HG02885 (cell line): ENCODE measurements at regions not wholly inside any gene's neighbourhood (a gene's known extent, or its start where the extent isn't known, plus 50 kb on each side); places are given as distances from the start of the nearest gene placed in this dataset.
"Not testable (repeated sequence)": the region's sequence is repeated elsewhere in the genome, so short reads cannot be mapped to it uniquely, and the experiment has no call there.

Experiments used
- ATAC-seq: cut with Tn5 transposase; IDR thresholded peaks from one replicate; pipeline ENCODE4 v1.9.1; 2021; ENCODE audit warnings: mild to moderate bottlenecking; ENCODE audit not compliant: unreplicated experiment, poor library complexity

DNA sequence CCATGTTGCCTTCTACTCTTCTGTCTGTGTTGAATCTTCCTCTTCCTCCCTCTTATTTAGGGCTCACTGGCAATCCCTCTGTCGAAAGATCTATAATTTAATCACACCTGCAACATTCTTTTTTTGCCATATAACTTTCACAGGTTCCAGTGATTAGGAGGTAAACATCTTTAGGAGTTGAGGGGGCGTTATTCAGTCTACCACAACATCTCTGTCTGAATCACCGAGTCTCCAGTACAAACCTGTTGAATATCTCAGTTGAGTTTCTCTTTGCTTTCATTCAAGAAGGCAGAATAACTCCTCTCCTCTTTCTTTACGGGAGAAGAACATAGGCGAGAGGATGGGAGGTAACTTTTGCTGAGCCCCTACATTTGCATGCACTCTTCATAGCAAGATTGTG, 101.9 kb upstream of the CDC42BPA start:
- ATAC-seq, result no peak

DNA sequence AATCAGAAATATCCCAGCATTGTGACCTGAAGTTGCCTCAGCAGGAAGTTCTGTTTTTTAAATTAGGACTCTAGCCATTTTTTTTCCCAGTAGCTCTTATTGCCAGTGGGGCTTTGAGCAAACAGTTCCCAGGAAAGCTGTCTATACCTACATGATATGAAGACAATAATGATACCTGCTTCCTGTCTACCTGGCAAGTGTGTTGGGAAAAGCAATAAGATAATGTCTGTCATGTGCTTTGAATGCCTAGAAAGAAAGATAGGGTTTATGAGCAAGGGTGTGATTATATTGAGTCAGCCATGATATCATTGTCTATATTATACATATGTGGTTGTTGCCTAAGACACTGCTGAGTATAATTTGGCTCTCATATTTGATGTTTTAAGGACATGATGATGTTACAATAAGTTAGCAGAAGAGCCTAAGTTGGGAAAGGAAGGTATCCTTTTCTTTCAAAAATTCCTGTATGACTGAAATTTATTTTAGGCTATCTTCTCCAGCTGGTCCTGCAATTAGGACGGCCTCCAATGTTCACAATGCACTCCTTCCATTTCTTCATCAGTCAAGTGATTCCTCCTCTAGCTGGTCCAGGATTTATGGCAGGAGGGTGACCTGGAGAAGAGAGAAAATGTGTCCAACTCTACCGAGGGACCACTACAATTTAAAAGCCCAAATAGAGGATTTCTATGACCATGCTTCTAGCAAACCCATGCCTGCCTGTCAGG, 99.6 kb upstream of the CDC42BPA start:
- ATAC-seq, result no peak

DNA sequence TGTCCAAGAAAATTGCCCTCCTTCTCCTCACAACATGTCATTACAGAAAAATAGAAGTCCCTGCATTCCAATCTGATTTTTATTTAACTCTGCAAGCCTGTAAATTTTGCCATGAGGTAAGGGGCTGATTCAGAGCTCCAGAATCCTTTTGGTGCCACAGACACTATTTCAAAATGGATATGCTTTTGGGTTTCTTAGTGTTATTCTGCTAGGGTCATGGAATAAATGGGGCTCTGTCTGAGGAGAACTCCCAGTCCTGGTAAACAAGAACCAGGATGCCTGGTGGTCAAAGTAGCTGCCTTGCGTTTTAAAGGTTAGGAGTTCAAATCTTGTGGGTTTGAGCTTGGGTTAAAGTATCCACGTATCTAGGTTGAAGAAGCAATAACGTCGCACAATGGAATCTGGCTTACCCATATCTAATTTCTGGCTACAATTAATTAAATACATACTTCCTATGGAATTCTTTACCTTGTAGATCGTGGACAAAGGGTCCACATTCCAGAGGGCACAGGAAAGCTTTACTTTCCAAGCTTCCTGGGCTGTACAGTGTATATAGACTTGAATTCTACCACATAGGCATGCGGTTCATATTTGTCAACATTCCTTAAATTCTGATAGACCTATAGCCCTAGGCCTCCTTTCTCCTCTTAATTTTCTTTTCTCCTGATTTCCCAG, 98.0 kb upstream of the CDC42BPA start:
- ATAC-seq, result no peak

DNA sequence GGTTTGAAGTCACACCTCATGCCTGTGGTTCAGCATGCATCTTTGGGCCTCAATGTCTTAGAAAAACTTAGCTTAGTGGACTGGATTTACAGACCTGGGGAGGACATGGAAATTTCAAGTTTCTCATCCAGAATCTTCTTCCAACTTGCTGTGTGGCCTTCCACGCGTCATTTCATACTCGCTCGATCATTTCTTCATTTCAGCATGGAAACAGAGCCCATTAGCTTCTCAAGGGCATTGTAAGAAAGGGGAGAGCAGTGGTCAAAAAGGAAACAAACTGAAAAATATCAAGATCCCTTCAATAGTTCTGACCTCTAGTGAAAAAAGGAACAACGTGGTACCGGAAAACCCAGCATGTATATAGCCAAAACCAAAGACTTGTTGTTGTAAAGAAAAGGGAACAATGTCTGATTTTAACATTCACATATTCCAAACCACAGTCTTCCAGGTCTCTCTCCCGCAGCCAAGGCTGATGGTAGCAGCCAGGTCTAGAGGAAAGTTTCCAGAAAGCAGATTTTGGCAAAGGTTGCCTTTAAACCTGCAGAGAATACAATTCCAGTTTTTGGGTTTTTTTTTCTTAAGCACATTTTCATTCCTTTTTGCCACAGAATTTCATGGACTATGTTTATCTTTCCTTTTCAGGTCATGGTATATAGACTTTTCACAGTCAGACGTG, 97.0 kb upstream of the CDC42BPA start:
- ATAC-seq, result no peak

DNA sequence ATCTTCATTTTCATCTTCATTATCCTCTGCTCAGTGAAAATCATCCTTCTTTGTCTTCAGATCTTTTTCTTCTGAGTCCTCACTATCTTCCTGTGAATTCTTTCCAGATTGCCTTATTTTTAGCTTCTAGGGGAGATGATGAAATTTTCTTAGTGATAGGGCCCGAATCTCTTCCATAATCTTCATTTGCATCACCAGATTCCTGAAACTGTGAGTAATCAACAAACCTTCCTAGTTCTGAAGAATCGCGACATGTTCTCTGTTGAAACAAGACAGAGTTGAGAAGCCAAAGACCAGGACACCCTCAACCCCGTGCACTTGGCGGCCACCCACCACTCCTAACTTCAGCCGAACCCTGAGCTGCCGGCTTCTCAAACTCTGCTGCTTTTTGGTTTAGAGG, 92.8 kb upstream of the CDC42BPA start:
- no peak for ATAC-seq

DNA sequence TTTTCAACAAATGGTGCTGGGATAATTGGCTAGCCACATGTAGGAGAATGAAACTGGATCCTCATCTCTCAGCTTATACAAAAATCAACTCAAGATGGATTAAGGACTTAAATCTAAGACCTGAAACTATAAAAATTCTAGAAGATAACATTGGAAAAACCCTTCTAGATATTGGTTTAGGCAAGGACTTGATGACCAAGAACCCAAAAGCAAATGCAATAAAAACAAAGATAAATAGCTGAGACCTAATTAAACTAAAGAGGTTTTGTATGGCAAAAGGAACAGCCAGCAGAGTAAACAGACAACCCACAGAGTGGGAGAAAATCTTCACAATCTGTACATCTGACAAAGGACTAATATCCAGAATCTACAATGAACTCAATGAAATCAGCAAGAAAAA, 88.0 kb upstream of the CDC42BPA start:
- not testable (repeated sequence) for ATAC-seq

DNA sequence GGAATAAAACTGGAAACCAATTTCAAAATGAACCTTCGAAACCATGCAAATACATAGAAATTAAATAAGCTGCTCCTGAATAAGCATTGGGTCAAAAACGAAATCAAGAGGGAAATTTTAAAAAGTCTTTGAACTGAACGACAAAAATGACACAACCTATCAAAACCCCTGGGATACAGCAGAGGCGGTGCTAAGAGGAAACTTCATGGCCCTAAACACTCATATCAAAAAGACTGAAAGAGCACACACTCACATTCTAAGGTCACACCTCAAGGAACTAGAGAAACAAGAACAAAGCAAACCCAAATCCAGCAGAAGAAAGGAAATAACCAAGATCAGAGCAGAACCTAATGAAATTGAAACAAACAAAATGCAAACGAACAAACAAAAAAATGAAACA, 85.2 kb upstream of the CDC42BPA start:
- no peak for ATAC-seq

DNA sequence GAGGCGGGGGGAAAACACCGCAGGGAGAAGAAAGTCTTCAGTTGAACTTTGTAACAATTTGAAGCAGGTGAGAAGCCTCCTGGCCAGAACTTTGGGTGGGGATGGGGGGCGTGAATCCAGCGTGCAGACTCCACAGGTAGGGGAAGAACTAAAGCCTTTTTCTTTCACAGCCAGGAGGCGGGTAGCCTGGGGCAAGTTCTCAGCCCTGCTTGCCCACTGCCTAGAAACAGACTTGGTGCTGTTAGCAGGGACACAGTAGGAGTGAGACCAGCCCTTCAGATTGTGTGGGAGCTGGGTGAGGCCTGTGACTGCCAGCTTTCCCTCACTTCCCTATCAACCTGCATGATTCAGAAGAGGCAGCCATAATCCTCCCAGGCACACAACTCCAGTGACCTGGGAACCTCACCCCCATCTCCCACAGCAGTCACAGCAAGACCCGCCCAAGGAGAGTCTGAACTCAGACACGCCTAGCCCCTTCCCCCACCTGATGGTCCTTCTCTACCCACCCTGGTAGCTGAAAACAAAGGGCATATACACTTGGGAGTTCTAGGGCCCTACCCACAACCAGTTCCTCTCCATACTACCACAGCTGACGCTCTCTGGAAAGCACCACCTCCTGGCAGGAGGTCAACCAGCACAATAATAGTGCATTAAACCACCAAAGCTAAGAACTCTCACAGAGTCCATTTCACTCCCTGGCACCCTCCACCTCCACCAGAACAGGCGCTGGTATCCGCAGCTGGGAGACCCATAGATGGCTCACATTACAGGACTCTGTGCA, 83.5 kb upstream of the CDC42BPA start:
- no peak for ATAC-seq

DNA sequence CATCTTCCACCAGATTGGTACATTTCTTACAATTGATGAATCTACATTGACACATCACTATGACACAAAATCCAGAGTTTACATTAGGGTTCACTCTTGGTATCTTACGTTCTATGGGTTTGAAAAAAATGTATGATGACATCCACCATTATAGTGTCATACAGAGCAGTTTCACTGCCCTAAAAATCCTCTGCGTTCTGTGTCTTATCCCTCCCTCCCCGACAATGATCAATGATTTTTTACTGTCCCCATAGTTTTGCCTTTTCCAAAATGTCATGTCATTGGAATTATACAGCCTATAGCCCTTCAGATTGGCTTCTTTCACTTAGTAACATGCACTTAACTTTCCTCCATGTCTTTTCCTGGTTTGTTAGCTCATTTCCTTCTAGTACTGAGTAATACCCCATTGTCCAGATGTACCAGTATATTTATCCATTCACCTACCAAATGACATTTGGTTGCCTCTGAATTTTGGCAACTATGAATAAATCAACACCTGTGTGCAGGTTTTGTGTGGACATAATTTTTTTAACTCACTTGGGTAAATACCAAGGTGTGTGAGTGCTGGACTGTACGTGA, 80.9 kb upstream of the CDC42BPA start:
- no peak for ATAC-seq

DNA sequence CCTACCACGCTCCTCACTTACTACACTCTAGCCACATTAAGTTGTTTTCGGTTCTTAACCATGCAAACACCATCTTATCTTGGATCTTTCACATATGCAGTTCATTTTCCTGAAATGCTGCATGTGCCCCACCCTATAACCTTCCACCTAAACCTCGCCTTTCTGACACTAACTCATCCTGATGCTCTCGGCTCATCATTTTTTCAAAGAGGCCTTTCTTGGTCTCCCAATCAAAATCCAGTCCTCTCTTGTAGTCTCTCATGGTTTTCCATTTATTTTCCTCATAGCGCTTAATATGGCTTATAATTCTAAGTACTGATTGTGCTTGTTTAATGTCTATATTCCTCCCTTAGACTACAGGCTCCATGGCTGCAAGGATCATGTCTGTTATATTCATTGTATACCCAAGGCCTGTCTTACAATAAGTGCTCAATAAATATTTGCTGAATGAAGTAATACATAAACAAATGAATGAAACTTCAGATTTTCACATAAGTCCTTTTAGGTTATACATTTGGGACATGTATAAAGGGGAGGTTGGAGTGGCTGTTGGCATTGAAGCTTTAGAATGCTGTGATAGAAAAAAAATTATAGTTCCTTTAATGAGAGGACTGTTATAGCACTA, 79.2 kb upstream of the CDC42BPA start:
- ATAC-seq, result no peak

DNA sequence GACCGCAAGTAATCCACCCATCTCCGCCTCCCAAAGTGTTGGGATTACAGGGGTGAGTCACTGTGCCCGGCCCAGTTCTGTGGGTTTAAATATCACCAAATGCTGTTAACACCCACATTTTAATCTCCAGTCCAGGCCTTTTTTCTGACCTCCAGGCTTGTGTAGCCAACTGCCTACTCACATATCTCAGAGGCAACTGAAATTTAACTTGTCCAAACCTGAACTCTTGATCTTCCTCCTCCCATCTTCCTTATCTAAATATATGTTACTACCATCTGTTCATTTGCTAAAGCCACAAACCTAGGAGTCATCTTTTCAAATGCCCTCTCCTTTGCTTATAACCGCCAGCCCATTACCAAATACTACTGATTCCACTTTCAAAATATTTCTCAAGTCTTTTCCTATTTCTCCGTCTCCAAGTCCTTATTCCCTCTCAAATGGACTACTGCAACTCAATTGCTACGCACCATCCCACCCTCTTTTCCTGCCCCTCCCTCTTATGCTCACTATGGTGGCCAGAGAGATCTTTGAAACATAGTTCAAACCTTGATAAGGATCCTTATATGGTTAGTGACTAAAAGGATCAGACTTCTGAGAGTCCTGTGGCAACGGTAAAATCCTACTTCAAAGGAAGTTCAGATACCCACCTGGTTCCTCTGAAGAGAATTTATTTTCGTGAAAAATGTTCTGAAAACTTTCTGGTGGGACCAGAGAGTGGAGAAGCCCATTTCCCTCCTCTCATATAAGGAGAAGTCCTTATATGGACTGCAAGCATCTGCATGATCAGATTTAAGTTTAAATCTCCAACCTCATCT, 78.5 kb upstream of the CDC42BPA start:
- ATAC-seq, result no peak

DNA sequence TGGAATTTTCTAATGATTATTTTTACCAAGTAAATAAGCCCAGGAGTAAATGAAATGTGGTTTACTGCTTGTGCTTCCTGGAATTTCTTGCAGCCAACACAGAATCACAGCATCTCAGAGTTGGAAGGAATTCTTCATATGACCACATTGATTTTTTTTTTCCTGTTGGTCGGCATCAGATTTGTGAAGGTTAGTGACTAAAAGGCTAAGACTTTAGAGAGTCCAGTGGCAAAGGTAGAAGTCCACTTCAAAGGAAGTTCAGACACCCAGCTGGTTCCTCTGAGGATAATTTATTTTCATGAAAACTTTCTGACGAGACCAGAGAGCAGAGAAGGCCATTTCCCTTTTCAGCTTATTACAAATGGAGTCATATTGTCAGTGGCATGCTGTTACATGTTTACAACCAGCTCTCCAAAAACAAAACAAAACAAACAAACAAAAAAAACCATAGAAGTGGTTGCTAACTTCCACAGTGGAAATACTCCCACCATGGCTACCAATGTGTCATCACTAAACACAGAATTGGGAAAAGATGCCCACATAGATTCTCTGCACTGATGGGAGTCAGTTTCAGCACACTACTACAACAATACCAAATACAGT, 77.2 kb upstream of the CDC42BPA start:
- ATAC-seq, result no peak

DNA sequence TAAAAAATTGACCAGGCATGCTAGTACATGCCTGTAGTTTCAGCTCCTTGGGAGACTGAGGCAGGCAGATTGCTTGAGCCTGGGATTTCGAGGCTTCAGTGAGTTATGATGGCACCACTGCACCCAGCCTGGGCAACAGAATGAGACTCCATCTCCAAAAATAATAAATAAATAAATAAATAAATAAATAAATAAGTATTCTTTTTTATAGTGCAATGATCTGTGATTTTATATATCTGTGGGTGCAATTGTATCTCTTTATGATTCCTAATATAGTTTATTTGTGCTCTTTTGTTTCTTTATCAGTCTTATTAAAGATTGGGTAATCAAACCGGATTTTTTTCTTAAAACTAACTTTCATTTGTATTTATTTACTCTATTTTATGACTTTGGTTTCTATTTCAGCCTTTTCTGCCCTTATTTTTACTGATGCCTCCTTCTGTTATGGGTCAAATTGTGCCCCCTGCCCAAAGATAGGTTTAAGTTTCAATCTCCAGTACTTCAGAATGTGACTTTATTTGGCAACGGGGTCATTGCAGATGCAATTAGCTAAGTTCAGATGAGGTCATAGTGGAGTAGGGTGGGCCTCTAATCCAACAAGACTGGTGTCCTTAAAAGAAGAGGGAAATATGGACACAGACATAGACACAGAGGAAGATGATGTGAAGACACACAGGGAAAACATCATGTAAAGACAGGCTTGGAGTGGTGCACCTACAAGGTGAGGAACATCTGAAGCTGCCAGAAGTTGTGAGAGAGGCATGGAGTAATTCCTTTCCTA, 74.9 kb upstream of the CDC42BPA start:
- ATAC-seq, result no peak

DNA sequence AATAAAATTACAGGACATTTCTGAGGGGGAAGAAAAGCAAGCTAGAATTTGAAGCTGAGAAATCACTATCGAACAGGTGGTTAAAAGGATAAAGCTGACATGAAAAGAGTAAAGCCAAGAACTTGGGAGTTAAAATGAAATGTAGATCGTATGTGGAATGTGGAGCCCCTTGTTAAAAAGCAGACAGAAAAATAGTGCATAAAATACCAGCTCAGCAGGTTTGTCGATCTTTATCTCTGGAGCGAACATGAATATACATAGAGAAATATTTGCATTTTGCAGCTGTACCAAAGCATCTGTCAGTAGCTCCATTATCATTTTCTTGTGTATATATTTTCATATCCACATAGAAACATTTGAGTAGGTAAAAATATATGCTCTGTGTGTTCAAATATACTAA, 73.6 kb upstream of the CDC42BPA start:
- no peak for ATAC-seq

DNA sequence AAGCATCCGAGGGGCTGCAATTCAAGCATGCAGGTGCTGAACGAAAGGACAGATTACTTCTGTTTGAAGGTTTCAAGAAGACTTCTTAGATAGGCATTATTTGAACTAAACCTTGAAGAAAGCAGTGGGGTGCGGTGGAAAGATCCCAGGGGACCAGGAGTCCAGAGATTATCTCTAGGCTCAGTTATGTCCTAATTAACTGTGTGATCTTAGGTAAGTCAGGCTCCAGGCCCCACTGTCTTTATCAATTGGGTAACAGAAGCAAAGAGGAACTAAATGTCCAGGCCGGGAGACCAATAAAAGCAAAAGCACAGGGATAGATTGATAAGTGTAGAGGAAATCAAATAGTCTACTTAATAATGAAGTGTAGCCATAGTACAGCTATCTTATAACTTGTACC, 72.9 kb upstream of the CDC42BPA start:
- ATAC-seq, result no peak

DNA sequence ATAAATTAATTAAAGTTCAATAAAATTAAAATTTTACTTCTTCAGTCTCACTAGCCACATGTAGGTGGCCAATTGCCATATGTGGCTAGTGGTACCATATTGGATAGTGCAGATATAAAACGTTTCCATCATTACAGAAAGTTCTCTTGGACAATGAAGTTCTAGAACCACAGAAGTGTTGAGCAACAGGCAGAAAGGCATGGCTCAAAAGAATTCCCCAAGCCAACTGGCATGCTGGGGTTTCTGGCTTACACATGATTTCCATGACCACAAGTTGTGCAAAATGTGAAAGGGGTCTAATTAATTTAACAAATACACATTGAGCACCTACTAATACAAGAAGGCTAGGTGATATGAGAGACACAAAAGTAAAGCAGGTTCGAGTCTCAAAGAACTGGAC, 72.2 kb upstream of the CDC42BPA start:
- ATAC-seq, result no peak

DNA sequence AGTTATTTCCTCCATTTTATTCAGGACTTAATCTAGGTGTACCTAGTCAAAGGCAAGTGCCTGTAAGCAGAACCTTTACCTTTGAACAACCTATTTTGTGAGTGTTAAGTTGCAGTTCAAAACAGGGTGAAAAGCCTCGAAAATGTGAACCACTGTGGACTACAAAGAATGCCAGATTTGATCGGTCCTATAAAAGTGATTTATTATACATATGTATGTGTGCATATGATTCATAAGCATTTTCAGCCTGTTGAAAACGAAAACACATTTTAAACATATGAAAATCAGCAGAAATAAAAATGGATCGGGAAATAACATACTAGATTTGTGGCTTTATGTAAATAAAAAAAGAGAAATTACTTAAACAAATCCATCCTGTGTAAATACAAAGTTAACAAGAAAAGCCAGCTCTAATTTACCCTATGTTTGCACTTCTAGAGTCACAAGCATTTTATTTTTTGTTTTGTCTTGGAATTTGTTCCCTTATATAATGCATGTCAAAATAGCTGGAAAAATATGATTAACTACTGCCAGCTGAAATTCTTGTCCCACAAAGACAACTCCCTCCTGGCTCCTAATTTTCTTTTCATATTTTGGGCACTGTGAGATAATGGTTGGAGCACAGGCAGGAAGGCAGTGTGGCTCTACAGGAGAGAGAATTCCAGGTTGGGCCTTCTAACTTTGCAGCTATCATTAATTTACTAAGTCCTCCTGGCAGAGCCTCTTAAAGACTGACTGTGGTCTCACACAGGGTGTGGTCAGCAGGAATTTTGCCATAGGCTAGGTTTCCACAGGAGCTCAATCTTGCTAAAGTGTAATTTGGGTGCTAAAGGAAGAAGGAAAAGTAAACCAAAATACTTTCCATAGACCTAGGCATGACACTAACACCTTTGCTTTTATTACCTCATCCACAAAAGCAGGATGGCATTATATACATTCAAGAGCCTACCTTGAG, 70.2 kb upstream of the CDC42BPA start:
- no peak for ATAC-seq
